GM12872 (cell line): ENCODE measurements at regions not wholly inside any gene's neighbourhood (a gene's known extent, or its start where the extent isn't known, plus 50 kb on each side); places are given as distances from the start of the nearest gene placed in this dataset.

Experiments used
- CTCF ChIP-seq: IDR thresholded peaks from 3 replicates; pipeline ENCODE4 v1.5.1; 2011; ENCODE audit warnings: low read depth, mild to moderate bottlenecking, low read length, moderate library complexity; ENCODE audit not compliant: insufficient read depth

DNA sequence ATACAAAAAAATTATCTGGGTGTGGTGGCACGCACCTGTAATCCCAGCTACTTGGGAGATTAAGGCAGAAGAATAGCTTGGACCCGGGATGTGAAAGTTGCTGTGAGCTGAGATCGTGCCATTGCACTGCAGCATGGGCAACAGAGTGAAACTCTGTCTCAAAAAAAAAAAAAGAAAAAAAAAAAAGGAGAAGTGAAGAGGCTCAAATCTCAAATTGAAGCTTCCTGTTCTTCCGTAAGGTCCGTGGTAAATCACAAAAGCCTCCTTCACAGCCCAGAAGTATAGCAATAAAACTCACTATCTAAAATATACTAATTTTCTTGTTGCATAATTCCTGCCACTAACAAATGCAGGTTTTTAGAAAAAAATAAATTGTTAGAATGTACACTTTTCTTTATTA, 498.2 kb upstream of the BRINP3 start:
- no peak for TF ChIP-seq CTCF

DNA sequence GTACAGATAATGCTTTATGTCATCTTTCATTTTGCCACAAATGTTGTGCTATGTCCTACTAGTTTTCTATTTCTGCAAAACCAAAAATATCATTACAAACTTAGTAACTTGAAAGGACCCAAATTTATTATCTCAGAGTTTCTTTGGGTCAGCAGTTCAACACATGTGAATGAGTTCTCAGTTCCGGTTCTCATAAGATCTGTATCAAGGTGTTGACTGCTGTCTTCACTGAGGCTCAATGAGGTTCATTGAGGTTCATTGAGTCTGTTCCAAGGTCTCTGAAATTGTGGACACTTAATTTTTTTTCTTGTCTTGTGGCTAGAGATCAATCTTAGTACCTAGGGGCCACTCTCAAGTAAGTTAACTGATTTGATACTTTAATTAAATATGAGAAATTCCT, 525.1 kb upstream of the BRINP3 start:
- TF ChIP-seq CTCF, result no peak

- TF ChIP-seq CTCF, result no peak
Measured at GRCh38 chr1:191016765-191017164, 539.1 kb upstream of the BRINP3 start.

DNA sequence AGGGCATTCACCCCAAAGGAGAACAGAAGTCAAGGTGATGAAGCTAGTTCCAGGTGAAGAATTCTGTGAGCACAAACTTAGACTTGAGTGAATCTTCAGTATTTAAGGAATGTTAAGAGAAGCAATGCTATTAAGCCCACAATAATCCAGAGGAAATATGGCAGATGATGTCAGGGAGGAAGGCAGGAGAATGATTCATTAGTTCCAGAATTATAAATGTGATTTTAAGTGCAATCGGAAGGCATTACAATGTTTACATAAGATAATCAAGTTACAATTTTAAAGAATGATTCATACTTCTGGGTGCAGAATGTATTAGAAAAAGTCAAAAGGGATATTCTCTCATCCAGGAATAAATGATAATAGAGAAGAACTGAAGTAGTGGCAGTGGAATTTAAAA, 545.2 kb upstream of the BRINP3 start:
- no peak for TF ChIP-seq CTCF

DNA sequence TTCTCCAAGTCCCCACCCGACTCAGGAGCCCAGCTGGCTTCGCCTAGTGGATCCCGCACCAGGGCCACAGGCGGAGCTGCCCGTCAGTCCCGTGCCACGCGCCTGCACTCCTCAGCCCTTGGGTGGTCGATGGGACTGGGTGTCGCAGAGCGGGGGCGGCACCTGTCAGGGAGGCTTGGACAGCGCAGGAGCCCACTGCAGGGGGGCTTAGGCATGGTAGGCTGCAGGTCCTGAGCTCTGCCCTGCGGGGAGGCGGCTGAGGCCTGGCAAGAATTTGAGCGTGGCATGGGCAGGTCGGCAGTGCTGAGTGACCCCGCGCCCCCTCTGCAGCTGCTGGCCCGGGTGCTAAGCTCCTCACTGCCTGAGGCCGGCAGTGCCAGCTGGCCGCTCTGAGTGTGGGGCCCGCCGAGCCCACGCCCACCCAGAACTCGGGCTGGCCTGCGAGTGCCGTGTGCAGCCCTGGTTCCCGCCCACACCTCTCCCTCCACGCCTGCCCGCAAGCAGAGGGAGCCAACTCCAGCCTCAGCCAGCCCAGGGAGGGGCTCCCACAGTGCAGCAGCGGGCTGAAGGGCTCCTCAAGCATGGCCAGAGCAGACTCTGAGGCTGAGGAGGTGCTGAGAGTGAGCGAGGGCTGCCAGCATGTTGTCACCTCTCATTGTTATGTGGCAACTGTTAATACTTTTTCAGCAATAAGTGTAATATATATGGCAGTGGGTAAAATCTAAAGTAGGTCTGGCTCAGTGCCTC, 548.4 kb upstream of the BRINP3 start:
- TF ChIP-seq CTCF, result no peak

GRCh38 chr1:191026828-191027227, 549.2 kb upstream of the BRINP3 start:
- TF ChIP-seq CTCF, result no peak

DNA sequence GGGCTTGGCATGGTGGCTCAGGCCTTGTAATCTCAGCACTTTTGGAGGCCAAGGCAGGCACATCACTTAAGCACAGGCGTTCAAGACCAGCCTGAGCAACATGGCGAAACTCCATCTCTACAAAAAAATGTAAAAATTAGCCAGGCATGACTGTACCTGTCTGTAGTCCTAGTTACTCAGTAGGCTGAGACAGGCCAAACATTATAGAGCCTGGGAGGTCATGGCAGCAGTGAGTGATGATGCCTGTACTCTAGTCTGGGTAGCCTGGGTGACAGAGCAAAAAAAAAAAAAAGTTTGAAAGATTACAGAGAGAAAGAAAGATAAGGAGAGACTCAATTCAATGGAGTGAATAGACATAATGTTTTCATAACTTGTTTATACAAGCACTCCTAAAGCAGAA, 556.5 kb upstream of the BRINP3 start:
- no peak for TF ChIP-seq CTCF
